HS-5 (cell line): ENCODE measurements at regions not wholly inside any gene's neighbourhood (a gene's known extent, or its start where the extent isn't known, plus 50 kb on each side); places are given as distances from the start of the nearest gene placed in this dataset.
"Not testable (repeated sequence)": the region's sequence is repeated elsewhere in the genome, so short reads cannot be mapped to it uniquely, and the experiment has no call there.

Source experiments
- DNase-seq: peaks from one replicate; pipeline ENCODE4 v3.0.0-alpha.2; 2012; ENCODE audit warnings: low read depth

- DNase-seq: no peak
Observed at GRCh38 chr16:13733561-13733960, 186.4 kb upstream of the ERCC4 start.

GRCh38 chr16:13739621-13740373 lies 180.2 kb upstream of the ERCC4 start:
- DNase-seq: not testable (repeated sequence)

GRCh38 chr16:13742928-13743327 lies 177.0 kb upstream of the ERCC4 start:
- no peak for DNase-seq

GRCh38 chr16:13743571-13743970 lies 176.4 kb upstream of the ERCC4 start:
- no peak for DNase-seq

GRCh38 chr16:13756411-13757140 lies 163.4 kb upstream of the ERCC4 start:
- DNase-seq: no peak

GRCh38 chr16:13766334-13766733 lies 153.6 kb upstream of the ERCC4 start:
- DNase-seq: no peak

- DNase-seq: no peak
Observed at GRCh38 chr16:13767215-13767614, 152.7 kb upstream of the ERCC4 start.

- DNase-seq: no peak
Observed at GRCh38 chr16:13768471-13768870, 151.5 kb upstream of the ERCC4 start.

GRCh38 chr16:13770436-13770835 lies 149.5 kb upstream of the ERCC4 start:
- DNase-seq: no peak

GRCh38 chr16:13772782-13773181 lies 147.2 kb upstream of the ERCC4 start:
- DNase-seq: no peak

GRCh38 chr16:13779676-13780075 lies 140.3 kb upstream of the ERCC4 start:
- no peak for DNase-seq

- no peak for DNase-seq
Observed at GRCh38 chr16:13780406-13781168, 139.4 kb upstream of the ERCC4 start.

GRCh38 chr16:13781169-13781564 lies 138.8 kb upstream of the ERCC4 start:
- DNase-seq: no peak

GRCh38 chr16:13781575-13782338 lies 138.2 kb upstream of the ERCC4 start:
- no peak for DNase-seq

GRCh38 chr16:13791095-13791494 lies 128.9 kb upstream of the ERCC4 start:
- no peak for DNase-seq

GRCh38 chr16:13793841-13794409 lies 126.0 kb upstream of the ERCC4 start:
- no peak for DNase-seq

GRCh38 chr16:13795131-13795530 lies 124.8 kb upstream of the ERCC4 start:
- DNase-seq: no peak

- no peak for DNase-seq
Observed at GRCh38 chr16:13797718-13798117, 122.2 kb upstream of the ERCC4 start.

GRCh38 chr16:13798211-13798610 lies 121.7 kb upstream of the ERCC4 start:
- DNase-seq: no peak

- no peak for DNase-seq
Observed at GRCh38 chr16:13803974-13804373, 116.0 kb upstream of the ERCC4 start.

GRCh38 chr16:13805951-13806350 lies 114.0 kb upstream of the ERCC4 start:
- no peak for DNase-seq

- DNase-seq: no peak
Observed at GRCh38 chr16:13806671-13807070, 113.3 kb upstream of the ERCC4 start.
